ENCODE measurements at regions not wholly inside any gene's neighbourhood (a gene's known extent, or its start where the extent isn't known, plus 50 kb on each side); places are given as distances from the start of the nearest gene placed in this dataset.

GRCh38 chr3:28151207-28151550 lies 90.2 kb upstream of the CMC1 start:
- H3K9me3 ChIP-seq (ENCODE audit: control insufficient read depth in 4 of 4, low read length in 3 of 4): peaks cover 0 to 2% (median 0%) of the 10 kb centered on the region in 4 donors
- no peaks in the 10 kb centered on the region for H3K27me3 ChIP-seq (ENCODE audit: control insufficient read depth in 4 of 4, insufficient read depth in 4 of 4, low read length in 3 of 4)
- no peak overlapping the region for H3K4me3 ChIP-seq (ENCODE audit: low read depth in 1 of 3, low read length in 3 of 3)
- DNase-seq (ENCODE audit: low spot score): no peak
- no peak for TF ChIP-seq EGR1 (IDR thresholded peaks at IDR 0.05; ENCODE audit: low read depth in 2 of 2)
- TF ChIP-seq CTCF (IDR thresholded peaks at IDR 0.05; ENCODE audit: low read depth, low read length, missing input control): no peak
- no peak for TF ChIP-seq HNF4A (conservative IDR thresholded peaks at IDR 0.05)
- TF ChIP-seq NR2F2 (IDR thresholded peaks at IDR 0.05): no peak
- TF ChIP-seq MAX (IDR thresholded peaks at IDR 0.05): no peak
- TF ChIP-seq RAD21 (IDR thresholded peaks at IDR 0.05): no peak
- H3K9ac ChIP-seq (ENCODE audit: low read depth in 1 of 2, low read length in 2 of 2): no peak overlapping the region
- H3K27ac ChIP-seq (ENCODE audit: low read depth in 1 of 2, low read length in 2 of 2): no peak overlapping the region
- no peaks in the 10 kb centered on the region for H3K36me3 ChIP-seq (ENCODE audit: control insufficient read depth in 4 of 4, insufficient read depth in 3 of 4, low read depth in 1 of 4, low read length in 3 of 4)
- 83% methylated on average over 2 of the region's 2 CpGs for WGBS
- peaks cover 0 to 3% (median 0%) of the 10 kb centered on the region in 4 donors for H3K4me1 ChIP-seq (ENCODE audit: control insufficient read depth in 4 of 4, insufficient read depth in 4 of 4, low read length in 3 of 4)

- Histone ChIP-seq H3K27ac (ENCODE audit: low read depth in 1 of 2, low read length in 2 of 2) (peak overlapping the region; percentile 11 to 69), H3K9ac (ENCODE audit: low read depth in 1 of 2, low read length in 2 of 2) (peak overlapping the region in 1 of 2 donors; percentile 68), H3K4me1 (ENCODE audit: control insufficient read depth in 4 of 4, insufficient read depth in 4 of 4, low read length in 3 of 4) (peaks cover 0 to 3% (median 0%) of the 10 kb centered on the region in 4 donors), H3K27me3 (ENCODE audit: control insufficient read depth in 4 of 4, insufficient read depth in 4 of 4, low read length in 3 of 4) (no peaks in the 10 kb centered on the region), H3K9me3 (ENCODE audit: control insufficient read depth in 4 of 4, low read length in 3 of 4) (peaks cover 0 to 2% (median 0%) of the 10 kb centered on the region in 4 donors), H3K36me3 (ENCODE audit: control insufficient read depth in 4 of 4, insufficient read depth in 3 of 4, low read depth in 1 of 4, low read length in 3 of 4) (no peaks in the 10 kb centered on the region), H3K4me3 (ENCODE audit: low read depth in 1 of 3, low read length in 3 of 3) (no peak overlapping the region)
- TF ChIP-seq YY1 (IDR thresholded peaks at IDR 0.05) (peak; percentile 66), GABPA (IDR thresholded peaks at IDR 0.05 in 1 of 2, conservative IDR thresholded peaks at IDR 0.05 in 1 of 2) (no peak), HNF4A (conservative IDR thresholded peaks at IDR 0.05) (no peak)
- no peak for DNase-seq (ENCODE audit: low spot score)
Measured at GRCh38 chr3:28151608-28152228, 89.7 kb upstream of the CMC1 start.

GRCh38 chr3:28155631-28156030 lies 85.8 kb upstream of the CMC1 start:
- no peak overlapping the region for H3K27ac ChIP-seq (ENCODE audit: low read depth in 1 of 2, low read length in 2 of 2)
- H3K9me3 ChIP-seq (ENCODE audit: control insufficient read depth in 4 of 4, low read length in 3 of 4): peaks cover 0 to 2% (median 0%) of the 10 kb centered on the region in 4 donors
- H3K4me1 ChIP-seq (ENCODE audit: control insufficient read depth in 4 of 4, insufficient read depth in 4 of 4, low read length in 3 of 4): peaks cover 0 to 3% (median 0%) of the 10 kb centered on the region in 4 donors
- H3K9ac ChIP-seq (ENCODE audit: low read depth in 1 of 2, low read length in 2 of 2): no peak overlapping the region
- 61% methylated on average over 2 of the region's 2 CpGs for WGBS
- DNase-seq (ENCODE audit: low spot score): no peak
- no peaks in the 10 kb centered on the region for H3K36me3 ChIP-seq (ENCODE audit: control insufficient read depth in 4 of 4, insufficient read depth in 3 of 4, low read depth in 1 of 4, low read length in 3 of 4)
- no peak overlapping the region for H3K4me3 ChIP-seq (ENCODE audit: low read depth in 1 of 3, low read length in 3 of 3)
- H3K27me3 ChIP-seq (ENCODE audit: control insufficient read depth in 4 of 4, insufficient read depth in 4 of 4, low read length in 3 of 4): no peaks in the 10 kb centered on the region
- TF ChIP-seq MAX (IDR thresholded peaks at IDR 0.05) (no peak), HNF4A (conservative IDR thresholded peaks at IDR 0.05) (no peak), ZBTB33 (IDR thresholded peaks at IDR 0.05) (no peak), YY1 (IDR thresholded peaks at IDR 0.05) (no peak), EGR1 (IDR thresholded peaks at IDR 0.05; ENCODE audit: low read depth in 2 of 2) (no peak), GABPA (IDR thresholded peaks at IDR 0.05 in 1 of 2, conservative IDR thresholded peaks at IDR 0.05 in 1 of 2) (no peak), SP1 (IDR thresholded peaks at IDR 0.05) (no peak), CTCF (IDR thresholded peaks at IDR 0.05; ENCODE audit: low read depth, low read length, missing input control) (no peak), TAF1 (conservative IDR thresholded peaks at IDR 0.05) (no peak), JUND (IDR thresholded peaks at IDR 0.05) (no peak), HNF4G (IDR thresholded peaks at IDR 0.05) (no peak), NR2F2 (IDR thresholded peaks at IDR 0.05) (no peak), FOXA1 (IDR thresholded peaks at IDR 0.05) (no peak), FOXA2 (IDR thresholded peaks at IDR 0.05) (no peak), REST (IDR thresholded peaks at IDR 0.05) (no peak), RAD21 (IDR thresholded peaks at IDR 0.05) (no peak)
